Type B pancreatic cell (in vitro differentiated cells): ENCODE measurements at regions not wholly inside any gene's neighbourhood (a gene's known extent, or its start where the extent isn't known, plus 50 kb on each side); places are given as distances from the start of the nearest gene placed in this dataset.

Experiments
- DNase-seq: peaks from one replicate; pipeline ENCODE4 v3.0.0; 2021; ENCODE audit warnings: mixed read lengths; ENCODE audit not compliant: unreplicated experiment; ENCODE audit errors: extremely low spot score
- H3K27ac Mint-ChIP-seq: 2 replicates; pipeline ENCODE4 v1.8.0; 2021; ENCODE audit warnings: mild to moderate bottlenecking, mixed read lengths
- H3K27me3 Mint-ChIP-seq: 2 replicates; pipeline ENCODE4 v1.8.0; 2021; ENCODE audit warnings: mixed read lengths
- H3K36me3 Mint-ChIP-seq: 2 replicates; pipeline ENCODE4 v1.8.0; 2021; ENCODE audit warnings: mixed read lengths
- H3K4me1 Mint-ChIP-seq: one replicate; pipeline ENCODE4 v1.8.0; 2021; ENCODE audit warnings: mixed read lengths; ENCODE audit not compliant: unreplicated experiment
- H3K4me3 Mint-ChIP-seq: 2 replicates; pipeline ENCODE4 v1.8.0; 2021; ENCODE audit warnings: mild to moderate bottlenecking, mixed read lengths
- H3K9me3 Mint-ChIP-seq: 2 replicates; pipeline ENCODE4 v1.8.0; 2021; ENCODE audit warnings: mixed read lengths
- CTCF ChIP-seq: fragments of 200-600 bp; sonication (generic); conservative IDR thresholded peaks from 2 replicates; pipeline ENCODE4 v1.5.0; 2021; ENCODE audit warnings: antibody characterized with exemption, mild to moderate bottlenecking

GRCh38 chr15:87219650-87220615, 1036.6 kb downstream of the NTRK3 start:
- H3K4me1 Mint-ChIP-seq, result no peaks in the 10 kb centered on the region
- no peak overlapping the region for H3K27ac Mint-ChIP-seq
- no peak overlapping the region for H3K4me3 Mint-ChIP-seq
- no peaks in the 10 kb centered on the region for H3K36me3 Mint-ChIP-seq
- H3K9me3 Mint-ChIP-seq, result peaks cover 4% of the 10 kb centered on the region
- DNase-seq, result no peak
- no peak for TF ChIP-seq CTCF
- peaks cover 36% of the 10 kb centered on the region for H3K27me3 Mint-ChIP-seq

GRCh38 chr15:87215100-87215499, 1041.4 kb downstream of the NTRK3 start:
- Mint-ChIP-seq H3K4me3 (no peak overlapping the region), H3K9me3 (peaks cover 4% of the 10 kb centered on the region), H3K36me3 (no peaks in the 10 kb centered on the region), H3K4me1 (peaks cover 4% of the 10 kb centered on the region), H3K27ac (no peak overlapping the region), H3K27me3 (peaks cover 49% of the 10 kb centered on the region)
- no peak for TF ChIP-seq CTCF
- DNase-seq, result no peak

- peaks cover 41% of the 10 kb centered on the region for H3K27me3 Mint-ChIP-seq
- peaks cover 4% of the 10 kb centered on the region for H3K4me1 Mint-ChIP-seq
- no peak overlapping the region for H3K27ac Mint-ChIP-seq
- H3K9me3 Mint-ChIP-seq, result peaks cover 4% of the 10 kb centered on the region
- DNase-seq, result no peak
- H3K4me3 Mint-ChIP-seq, result no peak overlapping the region
- no peak for TF ChIP-seq CTCF
- H3K36me3 Mint-ChIP-seq, result no peaks in the 10 kb centered on the region
Measured at GRCh38 chr15:87213626-87214025, 1042.9 kb downstream of the NTRK3 start.

- Mint-ChIP-seq H3K4me3 (no peak overlapping the region), H3K36me3 (no peaks in the 10 kb centered on the region), H3K9me3 (peaks cover 4% of the 10 kb centered on the region), H3K4me1 (peaks cover 4% of the 10 kb centered on the region), H3K27ac (no peak overlapping the region), H3K27me3 (peaks cover 31% of the 10 kb centered on the region)
- DNase-seq, result no peak
- no peak for TF ChIP-seq CTCF
Measured at GRCh38 chr15:87212041-87212440, 1044.5 kb downstream of the NTRK3 start.

- H3K27me3 Mint-ChIP-seq, result peaks cover 30% of the 10 kb centered on the region
- no peak overlapping the region for H3K27ac Mint-ChIP-seq
- H3K36me3 Mint-ChIP-seq, result no peaks in the 10 kb centered on the region
- peaks cover 4% of the 10 kb centered on the region for H3K9me3 Mint-ChIP-seq
- H3K4me1 Mint-ChIP-seq, result peaks cover 4% of the 10 kb centered on the region
- DNase-seq, result no peak
- TF ChIP-seq CTCF, result no peak
- H3K4me3 Mint-ChIP-seq, result no peak overlapping the region
Measured at GRCh38 chr15:87211547-87211946, 1045.0 kb downstream of the NTRK3 start.
